GM12878 (cell line): ENCODE measurements at regions not wholly inside any gene's neighbourhood (a gene's known extent, or its start where the extent isn't known, plus 50 kb on each side); places are given as distances from the start of the nearest gene placed in this dataset.

Experiments
- EP300 ChIP-seq, 2 experiments: fragments of 150-350 bp in 1 of 2; IDR thresholded peaks; 2 replicates each; pipeline ENCODE4 v1.6.1; 2011 to 2012; ENCODE audit warnings: low read depth in 2 of 2, low read length in 2 of 2, borderline replicate concordance in 1 of 2, improper control_type of control experiment in 1 of 2, inconsistent platforms in 1 of 2; ENCODE audit not compliant: control insufficient read depth in 1 of 2
- HCFC1 ChIP-seq: fragments of 150-350 bp; IDR thresholded peaks from 2 replicates; pipeline ENCODE4 v1.6.1; 2014; ENCODE audit warnings: low read length
- IKZF2 ChIP-seq, 2 experiments: fragments of 450-650 bp; IDR thresholded peaks; 2 replicates each; pipeline ENCODE4 v1.6.1; 2017; ENCODE audit warnings: mild to moderate bottlenecking in 2 of 2, moderate library complexity in 2 of 2
- MTA3 ChIP-seq: IDR thresholded peaks from 2 replicates; pipeline ENCODE4 v1.6.1; 2012; ENCODE audit warnings: low read length, inconsistent platforms, borderline replicate concordance
- SMC3 ChIP-seq: IDR thresholded peaks from 2 replicates; pipeline ENCODE4 v1.6.1; 2011; ENCODE audit warnings: low read length, improper control_type of control experiment, borderline replicate concordance
- TF ChIP-seq, protein P1 (sequence below), 3 experiments: IDR thresholded peaks in 2 of 3; conservative IDR thresholded peaks in 1 of 3; 2 replicates each; pipeline ENCODE4 v1.5.1; 2011; ENCODE audit warnings: low read depth in 3 of 3, low read length in 3 of 3, mild to moderate bottlenecking in 3 of 3, control low read depth in 2 of 3, moderate library complexity in 2 of 3, inconsistent platforms in 1 of 3, mixed read lengths in 1 of 3; ENCODE audit not compliant: control insufficient read depth in 2 of 3, insufficient read depth in 1 of 3; ENCODE audit errors: extremely low read depth in 1 of 3
- TF ChIP-seq, protein P2 (sequence below): IDR thresholded peaks from 2 replicates; pipeline ENCODE4 v1.6.1; 2012; ENCODE audit warnings: mild to moderate bottlenecking, low read depth, low read length
- TF ChIP-seq, protein P3 (sequence below): fragments of 450-650 bp; formaldehyde crosslinking; IDR thresholded peaks from 2 replicates; pipeline ENCODE4 v1.4.0; 2022; ENCODE audit warnings: mild to moderate bottlenecking, moderate library complexity

DNA sequence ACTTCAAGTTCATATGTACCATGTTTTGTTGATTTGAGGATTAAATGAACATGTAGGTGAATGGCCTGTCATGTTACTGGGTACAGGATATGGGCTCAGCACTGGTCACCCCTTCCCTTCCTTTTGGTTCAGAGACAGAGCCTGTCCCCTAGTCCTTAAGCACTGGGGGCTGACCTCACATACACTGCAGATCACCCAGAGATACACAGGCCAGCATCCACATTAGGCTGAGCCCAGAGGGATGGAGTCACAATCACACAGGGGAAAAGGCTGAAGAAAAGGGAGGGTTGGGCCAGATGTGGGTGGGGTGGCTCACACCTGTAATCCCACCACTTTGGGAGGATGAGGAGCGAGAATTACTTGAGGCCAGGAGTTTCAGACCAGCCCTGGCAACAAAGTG, 62.3 kb downstream of the IGLL5 start:
- TF ChIP-seq, protein P1, sequence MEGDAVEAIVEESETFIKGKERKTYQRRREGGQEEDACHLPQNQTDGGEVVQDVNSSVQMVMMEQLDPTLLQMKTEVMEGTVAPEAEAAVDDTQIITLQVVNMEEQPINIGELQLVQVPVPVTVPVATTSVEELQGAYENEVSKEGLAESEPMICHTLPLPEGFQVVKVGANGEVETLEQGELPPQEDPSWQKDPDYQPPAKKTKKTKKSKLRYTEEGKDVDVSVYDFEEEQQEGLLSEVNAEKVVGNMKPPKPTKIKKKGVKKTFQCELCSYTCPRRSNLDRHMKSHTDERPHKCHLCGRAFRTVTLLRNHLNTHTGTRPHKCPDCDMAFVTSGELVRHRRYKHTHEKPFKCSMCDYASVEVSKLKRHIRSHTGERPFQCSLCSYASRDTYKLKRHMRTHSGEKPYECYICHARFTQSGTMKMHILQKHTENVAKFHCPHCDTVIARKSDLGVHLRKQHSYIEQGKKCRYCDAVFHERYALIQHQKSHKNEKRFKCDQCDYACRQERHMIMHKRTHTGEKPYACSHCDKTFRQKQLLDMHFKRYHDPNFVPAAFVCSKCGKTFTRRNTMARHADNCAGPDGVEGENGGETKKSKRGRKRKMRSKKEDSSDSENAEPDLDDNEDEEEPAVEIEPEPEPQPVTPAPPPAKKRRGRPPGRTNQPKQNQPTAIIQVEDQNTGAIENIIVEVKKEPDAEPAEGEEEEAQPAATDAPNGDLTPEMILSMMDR (IDR thresholded peaks at IDR 0.05 in 2 of 3, conservative IDR thresholded peaks at IDR 0.05 in 1 of 3; ENCODE audit: control insufficient read depth in 2 of 3, extremely low read depth in 1 of 3, insufficient read depth in 1 of 3, low read depth in 3 of 3, low read length in 3 of 3), result no peak
- TF ChIP-seq SMC3 (no peak), IKZF2 (IDR thresholded peaks at IDR 0.05) (no peak), EP300 (IDR thresholded peaks at IDR 0.05; ENCODE audit: borderline replicate concordance in 1 of 2, control insufficient read depth in 1 of 2, low read depth in 2 of 2, low read length in 2 of 2) (no peak), HCFC1 (no peak), MTA3 (no peak)
- TF ChIP-seq, protein P2, sequence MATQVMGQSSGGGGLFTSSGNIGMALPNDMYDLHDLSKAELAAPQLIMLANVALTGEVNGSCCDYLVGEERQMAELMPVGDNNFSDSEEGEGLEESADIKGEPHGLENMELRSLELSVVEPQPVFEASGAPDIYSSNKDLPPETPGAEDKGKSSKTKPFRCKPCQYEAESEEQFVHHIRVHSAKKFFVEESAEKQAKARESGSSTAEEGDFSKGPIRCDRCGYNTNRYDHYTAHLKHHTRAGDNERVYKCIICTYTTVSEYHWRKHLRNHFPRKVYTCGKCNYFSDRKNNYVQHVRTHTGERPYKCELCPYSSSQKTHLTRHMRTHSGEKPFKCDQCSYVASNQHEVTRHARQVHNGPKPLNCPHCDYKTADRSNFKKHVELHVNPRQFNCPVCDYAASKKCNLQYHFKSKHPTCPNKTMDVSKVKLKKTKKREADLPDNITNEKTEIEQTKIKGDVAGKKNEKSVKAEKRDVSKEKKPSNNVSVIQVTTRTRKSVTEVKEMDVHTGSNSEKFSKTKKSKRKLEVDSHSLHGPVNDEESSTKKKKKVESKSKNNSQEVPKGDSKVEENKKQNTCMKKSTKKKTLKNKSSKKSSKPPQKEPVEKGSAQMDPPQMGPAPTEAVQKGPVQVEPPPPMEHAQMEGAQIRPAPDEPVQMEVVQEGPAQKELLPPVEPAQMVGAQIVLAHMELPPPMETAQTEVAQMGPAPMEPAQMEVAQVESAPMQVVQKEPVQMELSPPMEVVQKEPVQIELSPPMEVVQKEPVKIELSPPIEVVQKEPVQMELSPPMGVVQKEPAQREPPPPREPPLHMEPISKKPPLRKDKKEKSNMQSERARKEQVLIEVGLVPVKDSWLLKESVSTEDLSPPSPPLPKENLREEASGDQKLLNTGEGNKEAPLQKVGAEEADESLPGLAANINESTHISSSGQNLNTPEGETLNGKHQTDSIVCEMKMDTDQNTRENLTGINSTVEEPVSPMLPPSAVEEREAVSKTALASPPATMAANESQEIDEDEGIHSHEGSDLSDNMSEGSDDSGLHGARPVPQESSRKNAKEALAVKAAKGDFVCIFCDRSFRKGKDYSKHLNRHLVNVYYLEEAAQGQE, result no peak
- TF ChIP-seq, protein P3, sequence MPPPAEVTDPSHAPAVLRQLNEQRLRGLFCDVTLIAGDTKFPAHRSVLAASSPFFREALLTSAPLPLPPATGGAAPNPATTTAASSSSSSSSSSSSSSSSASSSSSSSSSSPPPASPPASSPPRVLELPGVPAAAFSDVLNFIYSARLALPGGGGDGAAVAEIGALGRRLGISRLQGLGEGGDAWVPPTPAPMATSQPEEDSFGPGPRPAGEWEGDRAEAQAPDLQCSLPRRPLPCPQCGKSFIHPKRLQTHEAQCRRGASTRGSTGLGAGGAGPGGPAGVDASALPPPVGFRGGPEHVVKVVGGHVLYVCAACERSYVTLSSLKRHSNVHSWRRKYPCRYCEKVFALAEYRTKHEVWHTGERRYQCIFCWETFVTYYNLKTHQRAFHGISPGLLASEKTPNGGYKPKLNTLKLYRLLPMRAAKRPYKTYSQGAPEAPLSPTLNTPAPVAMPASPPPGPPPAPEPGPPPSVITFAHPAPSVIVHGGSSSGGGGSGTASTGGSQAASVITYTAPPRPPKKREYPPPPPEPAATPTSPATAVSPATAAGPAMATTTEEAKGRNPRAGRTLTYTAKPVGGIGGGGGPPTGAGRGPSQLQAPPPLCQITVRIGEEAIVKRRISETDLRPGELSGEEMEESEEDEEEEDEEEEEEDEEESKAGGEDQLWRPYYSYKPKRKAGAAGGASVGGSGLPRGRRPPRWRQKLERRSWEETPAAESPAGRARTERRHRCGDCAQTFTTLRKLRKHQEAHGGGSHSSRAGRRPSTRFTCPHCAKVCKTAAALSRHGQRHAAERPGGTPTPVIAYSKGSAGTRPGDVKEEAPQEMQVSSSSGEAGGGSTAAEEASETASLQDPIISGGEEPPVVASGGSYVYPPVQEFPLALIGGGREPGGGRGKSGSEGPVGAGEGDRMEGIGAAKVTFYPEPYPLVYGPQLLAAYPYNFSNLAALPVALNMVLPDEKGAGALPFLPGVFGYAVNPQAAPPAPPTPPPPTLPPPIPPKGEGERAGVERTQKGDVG (CRISPR knock-in tag), result no peak
